GM21717 (cell line): ENCODE measurements at regions not wholly inside any gene's neighbourhood (a gene's known extent, or its start where the extent isn't known, plus 50 kb on each side); places are given as distances from the start of the nearest gene placed in this dataset.
A peak's percentile ranks its signal among the peaks of the same experiment; 100 is the strongest.

Experiments
- ATAC-seq: cut with Tn5 transposase; IDR thresholded peaks from one replicate; pipeline ENCODE4 v1.9.1; 2021; ENCODE audit warnings: mild to moderate bottlenecking, moderate library complexity; ENCODE audit not compliant: unreplicated experiment

GRCh38 chr11:95495706-95496105 is 264.7 kb upstream of the SESN3 start:
- no peak for ATAC-seq

- ATAC-seq: no peak
Observed at GRCh38 chr11:95494856-95495255, 263.9 kb upstream of the SESN3 start.

- no peak for ATAC-seq
Observed at GRCh38 chr11:95494167-95494566, 263.2 kb upstream of the SESN3 start.

GRCh38 chr11:95490625-95491024 is 259.6 kb upstream of the SESN3 start:
- no peak for ATAC-seq

- no peak for ATAC-seq
Observed at GRCh38 chr11:95487938-95488337, 256.9 kb upstream of the SESN3 start.

GRCh38 chr11:95487391-95487790 is 256.4 kb upstream of the SESN3 start:
- ATAC-seq: peak; percentile 99

GRCh38 chr11:95486979-95487378 is 256.0 kb upstream of the SESN3 start:
- no peak for ATAC-seq

- ATAC-seq: no peak
Observed at GRCh38 chr11:95486466-95486865, 255.5 kb upstream of the SESN3 start.

- ATAC-seq: no peak
Observed at GRCh38 chr11:95485115-95485900, 254.3 kb upstream of the SESN3 start.

GRCh38 chr11:95483339-95483738 is 252.3 kb upstream of the SESN3 start:
- ATAC-seq: no peak

GRCh38 chr11:95478003-95478402 is 247.0 kb upstream of the SESN3 start:
- ATAC-seq: no peak

GRCh38 chr11:95469258-95469657 is 238.3 kb upstream of the SESN3 start:
- no peak for ATAC-seq

- ATAC-seq: no peak
Observed at GRCh38 chr11:95466416-95466815, 235.4 kb upstream of the SESN3 start.

GRCh38 chr11:95465887-95466286 is 234.9 kb upstream of the SESN3 start:
- ATAC-seq: no peak

GRCh38 chr11:95461858-95462257 is 230.9 kb upstream of the SESN3 start:
- no peak for ATAC-seq

- ATAC-seq: no peak
Observed at GRCh38 chr11:95461348-95461747, 230.3 kb upstream of the SESN3 start.

GRCh38 chr11:95459291-95460042 is 228.5 kb upstream of the SESN3 start:
- ATAC-seq: no peak

- ATAC-seq: no peak
Observed at GRCh38 chr11:95456714-95457491, 225.9 kb upstream of the SESN3 start.

- ATAC-seq: no peak
Observed at GRCh38 chr11:95455228-95455970, 224.4 kb upstream of the SESN3 start.

- no peak for ATAC-seq
Observed at GRCh38 chr11:95453616-95454171, 222.7 kb upstream of the SESN3 start.

- no peak for ATAC-seq
Observed at GRCh38 chr11:95451682-95452081, 220.7 kb upstream of the SESN3 start.
